T-helper 1 cell (primary cell): ENCODE measurements at regions not wholly inside any gene's neighbourhood (a gene's known extent, or its start where the extent isn't known, plus 50 kb on each side); places are given as distances from the start of the nearest gene placed in this dataset.
A peak's percentile ranks its signal among the peaks of the same experiment; 100 is the strongest.

Source experiments
- DNase-seq, 5 donors: peaks; one replicate each; pipeline ENCODE4 v3.0.0-alpha.2; 2012 to 2020

DNA sequence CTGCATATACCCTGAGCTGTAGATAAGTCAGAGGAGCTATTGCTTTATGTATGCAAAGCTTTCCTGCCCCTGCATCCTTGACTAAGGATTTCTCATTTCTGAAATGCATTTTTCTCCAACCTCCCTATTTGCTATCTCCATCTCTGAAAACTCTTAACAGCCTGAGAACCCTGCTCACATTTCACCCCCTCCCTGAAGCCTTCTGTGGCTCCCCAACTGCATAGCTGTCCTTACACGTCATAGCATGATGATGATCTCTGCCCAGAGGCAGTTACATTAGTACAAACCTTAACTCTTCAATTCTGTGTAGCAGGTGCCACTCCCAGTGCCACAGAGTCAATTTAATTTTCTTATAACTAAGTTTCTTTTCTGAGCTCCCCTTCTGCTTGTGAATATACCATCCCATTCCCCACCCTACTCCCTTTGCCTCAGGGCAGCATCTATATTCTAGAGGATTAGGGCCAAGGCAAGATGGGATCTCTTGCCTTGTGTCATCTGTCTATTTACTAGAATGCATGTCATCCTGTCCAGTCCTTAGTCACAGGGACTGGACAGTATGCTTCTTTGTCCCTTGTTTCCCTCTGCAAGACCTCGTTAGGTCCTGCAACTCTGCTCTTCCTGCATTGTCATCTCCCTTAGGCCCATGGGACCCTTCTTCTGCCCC lies 149.7 kb upstream of the SPRY4 start:
- no peak for DNase-seq

DNA sequence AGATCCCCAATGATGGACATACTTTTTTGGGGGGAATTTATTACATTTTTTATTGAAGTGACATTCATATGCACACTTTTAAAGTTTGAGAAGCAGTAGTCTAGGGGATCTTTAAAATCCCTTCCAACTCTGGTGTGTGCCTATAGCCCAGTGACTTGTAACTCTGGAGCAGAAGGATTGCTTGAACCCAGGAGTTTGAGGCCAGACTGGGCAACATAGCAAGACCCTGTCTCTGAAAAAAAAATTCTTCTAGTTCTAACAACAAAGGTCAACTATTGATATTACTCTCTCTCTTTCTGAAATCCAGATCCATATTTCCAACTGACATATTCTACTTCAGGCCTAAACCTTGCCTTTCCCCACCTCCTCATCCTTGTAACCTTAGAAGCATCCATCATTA lies 148.2 kb upstream of the SPRY4 start:
- DNase-seq = no peak

DNA sequence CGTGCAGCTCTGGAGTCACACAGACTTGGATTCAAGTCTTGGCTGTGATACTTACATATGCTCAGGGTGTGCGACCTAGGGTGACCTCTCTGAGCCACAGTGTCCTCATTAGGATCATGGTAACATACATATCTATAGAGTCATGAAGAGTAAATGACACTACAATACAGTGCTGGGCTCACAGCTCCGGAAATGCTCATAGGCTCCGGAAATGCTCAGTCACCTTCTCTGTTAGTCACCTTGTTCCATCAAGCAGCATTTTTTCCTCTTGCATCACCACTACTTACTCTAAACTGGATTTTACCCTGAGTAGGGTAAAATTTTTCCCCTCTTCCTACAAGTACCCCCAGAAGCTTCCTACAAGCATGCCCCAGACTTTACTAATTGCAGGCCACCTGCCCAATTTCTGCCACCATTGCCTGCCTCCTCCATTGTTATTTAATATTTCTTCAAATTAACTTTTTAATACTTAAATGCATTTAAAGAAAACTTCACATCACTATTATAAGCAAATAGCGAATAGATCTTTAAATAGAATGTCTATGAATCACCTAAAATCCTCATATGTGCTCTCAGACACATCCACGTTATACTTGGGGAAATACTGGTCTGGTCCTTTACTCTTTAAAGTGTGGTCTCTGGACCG lies 147.6 kb upstream of the SPRY4 start:
- peak in 2 of 5 donors; percentile 12 to 92 for DNase-seq

DNA sequence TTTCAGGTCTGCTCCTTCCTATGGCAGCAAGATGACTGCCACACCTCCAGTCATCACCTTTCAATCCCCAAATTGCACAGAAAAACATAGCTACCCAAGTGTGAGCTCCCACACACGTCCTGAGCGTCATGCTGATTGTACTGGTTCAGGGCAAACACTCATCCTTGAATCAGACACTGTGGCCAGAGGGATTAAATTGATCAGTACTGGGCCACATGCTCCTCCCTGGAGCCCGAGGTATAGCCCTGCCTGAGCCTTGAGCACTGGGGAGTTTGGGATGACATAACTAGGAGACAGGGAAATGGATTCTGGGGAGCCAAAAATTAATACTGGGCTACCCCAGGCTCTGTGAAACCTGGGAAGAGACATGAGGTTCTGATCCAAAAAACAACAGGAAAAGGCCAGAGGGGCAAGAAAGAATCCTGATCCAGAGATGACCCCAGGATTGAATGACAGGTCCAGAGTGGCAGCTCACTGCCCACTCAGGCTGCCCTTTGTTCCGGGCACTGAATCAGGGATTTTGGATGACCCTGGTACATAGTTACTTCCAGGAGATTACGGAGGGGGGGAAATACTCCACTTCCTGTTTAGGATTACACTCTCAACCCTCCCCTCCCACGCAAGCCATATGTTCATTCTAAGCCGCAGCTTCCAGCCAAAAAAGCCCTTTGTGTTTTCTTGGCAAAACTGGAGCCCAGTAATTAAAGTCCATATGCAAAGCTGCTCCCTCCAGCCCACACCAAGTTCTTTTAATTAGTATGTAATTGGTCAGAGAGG lies 141.6 kb upstream of the SPRY4 start:
- no peak for DNase-seq

DNA sequence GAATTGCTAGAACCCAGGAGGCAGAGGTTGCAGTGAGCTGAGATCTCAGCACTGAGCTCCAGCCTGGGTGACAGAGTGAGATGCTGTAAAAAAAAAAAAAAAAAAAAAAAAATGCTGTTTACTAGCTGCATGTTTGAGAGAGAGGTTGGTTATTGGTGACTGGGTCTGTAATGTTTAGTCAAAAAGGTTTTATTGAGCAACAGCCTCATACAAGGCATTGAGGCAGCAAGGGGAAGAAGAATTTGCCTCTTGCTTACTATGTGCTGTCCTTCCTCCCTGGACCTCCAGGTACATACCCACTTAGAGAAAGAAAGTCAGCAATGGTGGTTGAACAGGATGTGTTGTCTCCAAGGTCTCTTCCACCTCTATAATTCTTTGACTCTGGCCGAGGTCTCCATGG lies 140.7 kb upstream of the SPRY4 start:
- DNase-seq = no peak

DNA sequence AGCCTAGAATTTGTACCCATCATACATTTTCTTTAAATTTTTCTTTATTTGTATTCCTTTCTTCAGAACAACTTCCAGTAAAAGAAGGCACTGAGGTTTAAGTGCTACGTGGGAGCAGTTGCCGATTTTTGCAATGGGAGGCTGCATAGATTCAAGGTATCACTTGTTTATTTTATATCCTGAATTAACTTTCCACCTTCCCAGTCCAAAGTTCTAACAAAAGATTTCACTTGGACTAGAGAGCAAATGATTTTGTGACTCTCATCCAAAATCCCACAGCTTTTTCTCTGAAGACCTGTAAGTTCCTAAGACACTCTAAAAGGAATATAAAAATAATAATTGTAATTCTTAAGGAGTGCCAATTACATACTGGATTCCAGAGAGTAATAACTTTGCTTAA lies 139.1 kb upstream of the SPRY4 start:
- no peak for DNase-seq

DNA sequence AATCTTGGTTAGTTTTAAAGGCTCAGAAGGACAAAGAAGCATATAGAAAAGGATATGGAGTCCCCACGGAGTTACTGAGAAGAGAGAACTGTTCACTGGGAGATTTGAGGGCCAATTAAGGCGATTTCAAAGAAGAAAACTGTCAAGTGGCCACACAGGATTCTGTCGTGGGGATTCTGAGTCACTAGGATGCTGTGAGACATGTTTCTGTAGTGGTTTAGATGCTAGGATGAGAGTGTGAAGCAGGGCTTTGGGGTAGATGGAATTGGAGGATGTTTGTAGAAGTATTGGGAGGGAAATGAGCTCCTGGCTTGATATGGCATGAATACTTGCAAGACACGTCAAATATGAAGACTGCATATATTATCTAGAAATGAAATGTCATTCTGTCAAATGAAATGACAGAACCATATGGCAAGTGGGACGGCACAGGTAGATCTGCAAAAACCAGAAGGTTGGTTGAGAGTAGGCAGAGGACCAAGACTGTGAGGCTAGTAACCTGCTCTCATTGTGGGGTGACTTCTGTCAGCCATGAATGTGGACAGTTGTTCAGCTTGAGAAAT lies 136.3 kb upstream of the SPRY4 start:
- no peak for DNase-seq

DNA sequence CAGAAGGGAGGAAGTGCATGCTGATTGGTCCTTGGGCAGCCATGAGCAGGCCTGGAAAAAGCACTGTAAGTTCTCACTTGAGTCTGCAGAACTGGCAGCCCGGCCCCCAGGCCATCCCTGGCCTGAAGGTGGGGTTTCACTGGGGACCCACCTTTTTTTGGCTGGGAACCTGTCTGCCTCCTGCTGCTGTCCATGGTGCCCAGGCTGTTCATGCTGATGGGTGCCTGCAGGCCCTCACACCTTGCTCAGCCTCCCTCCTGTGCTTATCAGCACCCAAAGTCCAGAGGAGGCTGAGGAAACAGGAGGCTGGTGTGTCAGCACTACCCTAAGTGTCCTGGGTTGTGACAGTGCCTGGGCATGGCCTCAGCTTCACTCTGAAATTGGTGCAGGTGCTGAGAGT lies 134.4 kb upstream of the SPRY4 start:
- no peak for DNase-seq

DNA sequence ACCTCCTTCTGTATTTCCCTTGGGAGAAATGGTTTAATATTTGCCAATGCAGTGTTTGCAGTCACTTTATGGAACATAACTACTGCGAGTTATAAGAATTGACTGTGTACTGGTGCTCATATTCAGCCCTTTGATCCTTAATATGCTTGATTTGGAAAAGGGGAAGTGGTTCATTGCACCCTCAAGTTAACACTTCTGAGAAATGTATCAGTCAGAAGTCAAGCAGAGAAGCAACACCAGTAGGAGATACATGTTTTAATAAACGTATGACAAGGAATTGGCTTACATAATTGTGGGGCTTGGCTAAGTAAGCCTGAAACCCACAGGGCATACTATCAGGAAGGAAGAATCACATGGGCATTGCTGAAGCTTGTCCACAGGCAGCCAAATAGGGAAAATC lies 131.0 kb upstream of the SPRY4 start:
- DNase-seq = no peak

DNA sequence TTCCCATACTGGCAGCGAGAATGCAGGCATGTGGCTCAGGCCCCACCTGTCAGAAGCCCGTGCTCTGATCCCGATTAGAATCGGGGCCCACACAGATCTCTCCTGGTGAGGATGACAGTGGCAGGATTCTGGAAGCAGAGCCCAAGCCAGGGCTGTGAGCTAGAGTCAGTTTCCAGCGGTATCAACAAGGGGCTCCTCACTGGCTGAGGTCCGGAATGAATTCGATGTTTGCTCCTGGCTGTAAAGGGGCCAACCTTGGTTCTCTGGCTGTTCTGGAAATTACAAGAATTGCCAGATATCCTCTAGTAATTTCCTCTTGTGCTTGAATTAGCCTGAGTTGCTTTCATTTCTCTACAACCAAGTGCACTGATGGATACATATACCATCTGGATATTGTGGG lies 129.1 kb upstream of the SPRY4 start:
- DNase-seq = no peak

DNA sequence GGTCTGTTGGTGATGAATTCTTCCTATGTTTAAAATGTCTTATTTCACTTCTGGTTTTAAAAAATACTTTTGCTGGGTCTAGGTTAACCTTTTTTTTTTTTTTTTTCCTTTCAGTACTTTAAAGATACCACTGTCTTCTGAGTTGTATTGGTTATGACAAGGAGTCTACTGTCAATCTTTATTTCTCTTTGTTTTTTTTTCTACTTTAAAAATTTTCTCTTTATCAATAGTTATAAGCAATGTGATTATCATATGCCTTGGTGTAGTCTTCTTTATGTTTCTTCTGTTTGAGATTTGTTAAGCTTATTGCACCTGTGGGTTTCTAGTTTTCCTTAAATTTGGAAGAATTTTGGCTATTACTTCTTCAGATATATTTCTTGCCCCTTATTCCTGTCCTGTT lies 125.6 kb upstream of the SPRY4 start:
- no peak for DNase-seq

DNA sequence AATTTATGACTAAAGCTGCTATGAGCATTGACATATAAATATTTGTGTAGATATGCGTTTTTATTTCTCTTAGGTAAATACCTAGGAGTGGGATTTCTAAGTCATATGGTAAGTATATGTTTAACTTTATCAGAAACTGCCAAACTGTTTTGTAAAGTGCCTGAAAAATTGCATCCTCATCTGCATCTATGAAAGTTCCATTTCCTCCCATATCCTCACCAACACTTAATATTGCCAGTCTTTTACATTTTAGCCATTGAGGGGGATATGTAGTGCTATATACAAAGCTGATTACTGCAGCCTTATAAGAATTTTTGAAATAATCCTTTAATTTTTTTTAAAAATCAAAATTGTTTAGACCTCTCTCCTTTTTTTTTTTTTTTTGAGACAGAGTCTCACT lies 123.1 kb upstream of the SPRY4 start:
- no peak for DNase-seq

DNA sequence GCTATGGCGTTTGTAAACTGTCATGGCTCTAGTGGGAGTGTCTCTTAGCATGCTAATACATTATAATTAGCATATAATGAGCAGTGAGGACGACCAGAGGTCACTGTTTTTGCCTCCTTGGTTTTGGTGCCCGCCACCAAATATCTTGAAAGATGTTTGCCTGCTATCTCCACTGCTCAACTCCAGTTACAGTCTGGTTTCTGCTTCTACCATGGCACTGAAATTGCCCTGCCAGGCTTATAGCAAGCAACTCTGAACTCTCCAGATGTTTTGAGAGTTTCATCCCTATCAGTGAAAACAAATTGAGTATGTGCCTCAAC lies 122.1 kb upstream of the SPRY4 start:
- DNase-seq = no peak

DNA sequence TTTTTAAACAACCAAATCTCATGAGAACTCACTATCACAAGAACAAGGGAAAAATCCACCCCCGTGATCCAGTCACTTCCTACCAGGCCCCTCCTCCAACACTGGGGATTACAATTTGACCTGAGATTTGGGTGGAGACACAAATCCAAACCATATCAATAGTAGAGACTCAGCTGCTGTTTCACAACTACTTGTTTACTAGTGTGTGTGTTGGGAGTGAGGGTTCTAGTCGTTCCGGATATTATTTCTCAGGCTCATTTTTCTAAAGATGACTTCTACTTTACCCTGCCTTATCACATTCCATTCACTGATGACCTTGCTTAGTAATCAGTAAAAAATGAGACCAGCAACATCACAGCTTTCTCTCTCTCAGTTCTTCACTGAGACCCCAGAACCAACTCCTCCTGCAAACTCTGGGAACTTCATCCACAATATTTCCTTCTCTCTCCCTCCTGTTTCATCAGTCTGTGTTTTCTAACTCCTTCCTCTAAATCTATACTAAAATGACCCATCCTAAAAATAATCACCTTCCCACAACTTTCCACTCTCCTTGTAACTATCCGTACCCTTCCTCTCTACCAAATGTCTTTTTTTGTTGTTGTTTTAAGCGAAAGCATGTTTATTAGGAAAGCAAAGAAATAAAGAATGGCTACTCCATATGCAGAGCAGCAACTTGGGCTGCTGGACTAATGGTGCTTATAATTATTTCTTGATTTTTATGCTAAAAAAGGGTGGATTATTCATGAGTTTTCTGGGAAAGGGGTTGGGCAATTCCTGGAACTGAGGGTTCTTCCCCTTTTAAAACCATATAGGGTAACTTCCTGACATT lies 121.5 kb upstream of the SPRY4 start:
- no peak for DNase-seq

DNA sequence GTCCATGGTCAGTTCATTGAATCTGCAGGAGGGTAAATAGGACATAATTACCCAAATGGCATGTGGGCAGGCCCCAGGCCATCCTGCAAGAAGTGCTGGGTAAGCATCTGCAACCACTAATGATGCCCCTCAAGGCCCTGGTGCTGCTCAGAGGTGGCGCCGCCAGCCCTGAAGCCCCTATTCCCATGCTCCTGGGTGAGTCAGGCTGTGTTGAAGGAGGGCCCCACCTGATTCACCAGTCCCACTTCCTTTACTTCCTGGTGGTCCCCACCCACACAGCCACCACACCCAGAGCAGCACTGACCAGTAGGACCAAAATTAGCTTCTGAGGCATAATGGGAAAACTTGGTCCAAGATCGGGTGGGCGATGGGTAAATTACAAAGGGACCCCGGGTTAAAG lies 120.4 kb upstream of the SPRY4 start:
- DNase-seq = no peak

DNA sequence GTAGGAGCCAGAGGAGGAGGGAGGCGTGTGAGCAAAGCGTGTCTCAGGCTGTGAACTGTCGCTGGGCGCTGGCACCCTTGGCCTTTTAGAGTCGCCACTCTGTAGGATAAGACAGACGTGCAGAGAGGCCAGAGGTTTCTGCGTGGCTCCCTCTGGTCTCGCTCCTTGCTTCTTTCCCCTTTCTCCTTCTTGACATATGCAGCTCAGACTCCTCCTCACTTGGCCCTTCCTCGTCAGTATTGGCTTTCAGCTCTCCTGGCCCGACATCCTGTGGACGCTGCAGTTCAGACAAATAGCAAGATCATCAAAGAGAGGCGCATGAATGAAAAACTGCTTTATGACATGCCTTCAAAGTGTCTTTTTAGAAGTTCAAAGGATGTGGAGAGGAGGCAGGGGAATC lies 116.8 kb upstream of the SPRY4 start:
- peak in 2 of 5 donors; percentile 10 to 40 for DNase-seq

DNA sequence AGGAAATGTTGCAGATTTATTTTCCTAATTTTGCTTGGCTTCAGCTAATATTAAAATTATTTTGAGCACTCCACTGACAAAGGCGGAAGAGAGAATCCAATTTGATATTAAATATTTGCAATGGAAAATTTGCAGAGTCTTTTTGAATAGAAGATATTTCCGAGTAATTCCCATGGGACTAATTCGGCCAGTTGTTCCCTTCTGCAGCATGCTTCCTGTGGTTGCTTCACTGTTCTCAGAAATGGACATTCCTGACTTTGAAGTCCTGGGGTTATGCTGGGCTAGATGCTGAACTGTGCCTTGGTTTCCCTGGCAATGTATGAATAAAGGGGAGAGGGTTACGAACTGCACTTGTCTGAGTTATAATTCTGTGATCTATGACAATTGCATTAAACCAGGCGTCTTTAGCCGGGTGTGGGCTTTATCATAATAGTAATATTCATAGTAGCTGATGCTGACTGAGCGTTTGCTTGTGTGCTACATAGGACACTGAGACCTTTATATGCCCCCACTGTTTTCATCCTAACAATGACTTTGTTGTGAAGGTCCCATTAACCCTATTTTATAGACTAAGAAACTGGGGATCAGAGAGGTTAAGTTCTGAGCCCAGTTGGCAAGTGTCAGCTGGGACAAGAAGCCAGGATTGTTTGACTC lies 114.5 kb upstream of the SPRY4 start:
- no peak for DNase-seq

DNA sequence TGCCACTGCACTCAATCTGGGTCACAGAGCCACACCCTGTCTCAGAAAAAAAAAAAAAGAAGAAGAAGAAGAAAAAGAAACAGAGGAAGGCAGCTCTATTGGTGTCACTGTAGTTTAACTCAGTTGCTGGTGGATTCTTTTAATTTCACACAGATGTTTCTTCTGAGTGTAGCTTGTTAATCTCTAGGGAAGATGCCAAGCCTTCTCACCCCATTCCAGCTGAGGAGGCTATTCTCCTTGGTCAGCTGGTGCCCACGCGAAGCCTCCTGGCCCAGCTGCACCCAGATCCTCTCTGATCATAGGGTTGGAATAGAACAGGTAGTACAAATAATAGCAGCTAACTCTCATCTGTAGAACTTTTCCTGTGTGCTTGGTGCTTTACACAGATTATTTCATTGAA lies 113.8 kb upstream of the SPRY4 start:
- DNase-seq = no peak

DNA sequence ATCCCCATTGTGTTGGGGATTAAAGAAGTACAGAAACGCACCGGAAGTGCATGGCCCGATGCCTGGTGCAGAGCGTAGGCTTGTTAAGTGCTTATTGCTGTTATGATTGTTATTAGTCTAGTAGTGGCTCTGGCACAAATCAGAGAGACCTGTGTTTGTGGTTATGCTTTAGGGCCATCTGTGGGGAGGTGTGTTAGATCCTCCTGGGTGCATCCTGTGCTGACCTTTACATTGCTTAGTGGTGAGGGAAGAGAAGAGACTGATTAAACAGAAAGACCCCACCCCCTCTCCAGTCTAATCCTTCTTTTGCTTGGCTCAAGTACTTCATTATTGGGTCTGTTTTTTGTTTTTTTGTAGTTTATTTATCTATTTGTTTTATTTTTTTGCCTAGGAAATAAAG lies 112.7 kb upstream of the SPRY4 start:
- no peak for DNase-seq

DNA sequence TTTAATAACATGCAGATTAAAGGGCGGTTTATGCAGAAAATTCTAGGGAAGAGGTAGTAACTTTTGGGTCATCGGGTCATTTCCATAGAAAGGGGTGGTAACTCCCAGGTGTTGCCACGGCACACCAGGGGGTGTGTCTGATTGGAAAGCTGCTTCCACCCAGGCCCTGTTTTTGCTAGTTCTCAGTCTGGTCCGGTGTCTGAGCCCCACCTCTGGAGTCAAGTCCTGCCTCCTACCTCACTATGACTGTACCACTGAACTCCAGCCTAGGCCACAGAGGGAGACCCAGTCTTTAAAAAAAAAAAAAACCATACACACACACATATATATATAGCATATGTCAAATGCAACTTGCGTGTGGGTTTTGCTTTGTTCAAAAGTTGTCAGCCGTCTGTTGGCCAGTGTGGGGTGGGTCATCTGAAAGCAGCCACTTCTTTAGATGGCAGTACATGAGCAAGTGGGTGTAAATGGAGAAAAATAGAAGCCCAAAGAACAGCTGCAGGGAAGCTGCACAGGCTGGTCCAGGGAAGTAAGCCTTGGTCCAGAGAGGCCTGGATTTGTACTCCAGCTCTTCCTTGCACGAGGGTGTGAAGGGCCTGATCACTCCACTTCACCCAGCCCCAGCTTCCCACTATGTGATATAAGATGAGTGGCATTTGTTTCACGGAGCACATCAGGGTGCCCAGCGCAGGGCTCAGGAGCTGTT lies 110.7 kb upstream of the SPRY4 start:
- DNase-seq = no peak

DNA sequence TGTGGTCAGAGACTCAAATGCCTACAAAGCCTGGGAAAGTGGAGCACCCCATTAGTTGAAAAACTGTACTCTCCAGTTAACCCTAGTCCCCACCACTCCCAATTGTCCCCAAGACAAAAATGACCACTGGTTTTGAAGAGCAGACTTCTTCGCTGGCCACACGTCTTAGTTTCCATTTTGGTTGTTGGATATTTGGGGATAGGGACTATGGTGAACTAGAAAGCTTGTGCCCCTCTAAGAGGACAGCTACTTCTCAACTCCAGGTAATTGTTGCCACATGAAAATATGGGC lies 109.4 kb upstream of the SPRY4 start:
- no peak for DNase-seq
